Transverse colon (tissue), 3 donors: ENCODE measurements at regions not wholly inside any gene's neighbourhood (a gene's known extent, or its start where the extent isn't known, plus 50 kb on each side); places are given as distances from the start of the nearest gene placed in this dataset.

Experiments used
- EP300 ChIP-seq: sonication (generic); formaldehyde crosslinking; IDR thresholded peaks from one replicate; pipeline ENCODE4 v1.6.1; 2017; ENCODE audit warnings: antibody characterized with exemption, low read depth
- POLR2A ChIP-seq: fragments of 450-650 bp; IDR thresholded peaks from one replicate; pipeline ENCODE4 v1.6.1; 2016; ENCODE audit warnings: antibody characterized with exemption, mild to moderate bottlenecking, moderate library complexity
- TF ChIP-seq, protein P1 (sequence below), 5 experiments: fragments of 200-600 bp in 3 of 5; fragments of 450-650 bp in 2 of 5; sonication (generic) in 3 of 5; IDR thresholded peaks; 1 replicate in 2 of 5; 2 replicates in 3 of 5; pipeline ENCODE4 v1.5.1; 2016 to 2017; ENCODE audit warnings: antibody characterized with exemption in 5 of 5, inconsistent platforms in 3 of 5, mild to moderate bottlenecking in 2 of 5, moderate library complexity in 1 of 5

DNA sequence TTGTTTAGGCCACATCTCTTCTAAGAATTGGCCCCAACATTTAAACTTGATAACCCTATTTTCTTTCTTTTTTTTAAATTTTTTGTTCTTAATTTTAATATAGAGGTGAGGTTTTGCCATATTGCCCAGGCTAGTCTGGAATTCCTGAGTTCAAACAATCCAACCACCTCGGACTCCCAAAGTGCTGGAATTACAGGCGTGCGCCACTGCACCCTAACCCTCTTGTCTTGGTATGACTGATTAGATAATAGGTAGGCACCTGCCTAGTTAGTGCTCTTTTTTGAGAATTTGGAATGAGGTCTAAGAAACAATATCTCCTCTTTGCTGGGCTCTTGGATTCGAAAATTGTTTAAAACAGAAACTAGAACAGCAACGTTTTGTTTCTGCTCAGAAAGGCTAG lies 116.4 kb upstream of the GOLGA6L6 start:
- TF ChIP-seq POLR2A (no peak), EP300 (no peak)
- TF ChIP-seq, protein P1, sequence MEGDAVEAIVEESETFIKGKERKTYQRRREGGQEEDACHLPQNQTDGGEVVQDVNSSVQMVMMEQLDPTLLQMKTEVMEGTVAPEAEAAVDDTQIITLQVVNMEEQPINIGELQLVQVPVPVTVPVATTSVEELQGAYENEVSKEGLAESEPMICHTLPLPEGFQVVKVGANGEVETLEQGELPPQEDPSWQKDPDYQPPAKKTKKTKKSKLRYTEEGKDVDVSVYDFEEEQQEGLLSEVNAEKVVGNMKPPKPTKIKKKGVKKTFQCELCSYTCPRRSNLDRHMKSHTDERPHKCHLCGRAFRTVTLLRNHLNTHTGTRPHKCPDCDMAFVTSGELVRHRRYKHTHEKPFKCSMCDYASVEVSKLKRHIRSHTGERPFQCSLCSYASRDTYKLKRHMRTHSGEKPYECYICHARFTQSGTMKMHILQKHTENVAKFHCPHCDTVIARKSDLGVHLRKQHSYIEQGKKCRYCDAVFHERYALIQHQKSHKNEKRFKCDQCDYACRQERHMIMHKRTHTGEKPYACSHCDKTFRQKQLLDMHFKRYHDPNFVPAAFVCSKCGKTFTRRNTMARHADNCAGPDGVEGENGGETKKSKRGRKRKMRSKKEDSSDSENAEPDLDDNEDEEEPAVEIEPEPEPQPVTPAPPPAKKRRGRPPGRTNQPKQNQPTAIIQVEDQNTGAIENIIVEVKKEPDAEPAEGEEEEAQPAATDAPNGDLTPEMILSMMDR (IDR thresholded peaks at IDR 0.05): no peak
